Transverse colon (tissue), 4 donors: ENCODE measurements at regions not wholly inside any gene's neighbourhood (a gene's known extent, or its start where the extent isn't known, plus 50 kb on each side); places are given as distances from the start of the nearest gene placed in this dataset.

Experiments
- DNase-seq: peaks from one replicate; pipeline ENCODE4 v3.0.0-alpha.2; 2019
- H3K27ac ChIP-seq, 4 donors: fragments of 200-600 bp; sonication (generic); 2 replicates each; pipeline ENCODE4 v1.5.1; 2016 to 2018; ENCODE audit warnings: inconsistent platforms in 4 of 4
- H3K27me3 ChIP-seq: fragments of 200-600 bp; sonication (generic); 2 replicates; pipeline ENCODE4 v1.5.1; 2017; ENCODE audit warnings: inconsistent platforms
- H3K36me3 ChIP-seq, 4 donors: fragments of 200-600 bp; sonication (generic); 2 replicates each; pipeline ENCODE4 v1.5.1; 2017 to 2019; ENCODE audit warnings: inconsistent platforms in 4 of 4
- H3K4me1 ChIP-seq, 4 donors: fragments of 200-600 bp; sonication (generic); 2 replicates each; pipeline ENCODE4 v1.5.1; 2017 to 2020; ENCODE audit warnings: inconsistent platforms in 4 of 4
- H3K4me3 ChIP-seq, 4 donors: fragments of 200-600 bp; sonication (generic); 1 replicate in 1 of 4; 2 replicates in 3 of 4; pipeline versions ENCODE4 v1.5.1 to v1.6.1; 2017 to 2019; ENCODE audit warnings: inconsistent platforms in 4 of 4
- H3K9me3 ChIP-seq, 2 donors: fragments of 200-600 bp; sonication (generic); 2 replicates each; pipeline ENCODE4 v1.5.1; 2017 to 2019; ENCODE audit warnings: inconsistent platforms in 2 of 2
- EP300 ChIP-seq: sonication (generic); formaldehyde crosslinking; IDR thresholded peaks from one replicate; pipeline ENCODE4 v1.6.1; 2017; ENCODE audit warnings: antibody characterized with exemption, low read depth
- POLR2A ChIP-seq: fragments of 450-650 bp; IDR thresholded peaks from one replicate; pipeline ENCODE4 v1.6.1; 2016; ENCODE audit warnings: antibody characterized with exemption, mild to moderate bottlenecking, moderate library complexity
- POLR2AphosphoS5 ChIP-seq, 3 donors: sonication (generic); formaldehyde crosslinking; IDR thresholded peaks; one replicate each; pipeline ENCODE4 v1.6.1; 2016; ENCODE audit warnings: antibody characterized with exemption in 3 of 3
- WGBS, 2 donors: methylation state at CpG; one replicate each; pipeline ENCODE4 v1.1.5; 2018; ENCODE audit warnings: low coverage in 1 of 2; 5-methylcytosine and 5-hydroxymethylcytosine counted together
- in situ Hi-C, 4 donors: fragments of 200-750 bp; cut with MboI; loops; one replicate each; pipeline versions ENCODE4 v1.15.0 to v1.15.1; 2017; ENCODE audit warnings: low sequenced_read_pairs in 3 of 4, low pct_ligation_motif_present in 1 of 4, low pct_unique_long_range_greater_than_20kb in 1 of 4
- intact Hi-C: fragments of 100-400 bp; cut with DNase I; formaldehyde crosslinking; loops from one replicate; pipeline ENCODE4 v1.15.1; 2023; ENCODE audit warnings: low total_unique reads
- TF ChIP-seq, protein P1 (sequence below), 5 experiments: fragments of 200-600 bp in 3 of 5; fragments of 450-650 bp in 2 of 5; sonication (generic) in 3 of 5; IDR thresholded peaks; 1 replicate in 2 of 5; 2 replicates in 3 of 5; pipeline ENCODE4 v1.5.1; 2016 to 2017; ENCODE audit warnings: antibody characterized with exemption in 5 of 5, inconsistent platforms in 3 of 5, mild to moderate bottlenecking in 2 of 5, moderate library complexity in 1 of 5

- intact Hi-C loops (no loop called here), in situ Hi-C loops (no loop called here)
- TF ChIP-seq EP300 (no peak), POLR2AphosphoS5 (IDR thresholded peaks at IDR 0.05) (no peak), POLR2A (no peak)
- TF ChIP-seq, protein P1, sequence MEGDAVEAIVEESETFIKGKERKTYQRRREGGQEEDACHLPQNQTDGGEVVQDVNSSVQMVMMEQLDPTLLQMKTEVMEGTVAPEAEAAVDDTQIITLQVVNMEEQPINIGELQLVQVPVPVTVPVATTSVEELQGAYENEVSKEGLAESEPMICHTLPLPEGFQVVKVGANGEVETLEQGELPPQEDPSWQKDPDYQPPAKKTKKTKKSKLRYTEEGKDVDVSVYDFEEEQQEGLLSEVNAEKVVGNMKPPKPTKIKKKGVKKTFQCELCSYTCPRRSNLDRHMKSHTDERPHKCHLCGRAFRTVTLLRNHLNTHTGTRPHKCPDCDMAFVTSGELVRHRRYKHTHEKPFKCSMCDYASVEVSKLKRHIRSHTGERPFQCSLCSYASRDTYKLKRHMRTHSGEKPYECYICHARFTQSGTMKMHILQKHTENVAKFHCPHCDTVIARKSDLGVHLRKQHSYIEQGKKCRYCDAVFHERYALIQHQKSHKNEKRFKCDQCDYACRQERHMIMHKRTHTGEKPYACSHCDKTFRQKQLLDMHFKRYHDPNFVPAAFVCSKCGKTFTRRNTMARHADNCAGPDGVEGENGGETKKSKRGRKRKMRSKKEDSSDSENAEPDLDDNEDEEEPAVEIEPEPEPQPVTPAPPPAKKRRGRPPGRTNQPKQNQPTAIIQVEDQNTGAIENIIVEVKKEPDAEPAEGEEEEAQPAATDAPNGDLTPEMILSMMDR (IDR thresholded peaks at IDR 0.05), result no peak
- 90 to 93% methylated on average over 12 to 15 of the region's 15 CpGs for WGBS, 2 donors
- no peaks in the 10 kb centered on the region for H3K9me3 ChIP-seq
- H3K27me3 ChIP-seq, result peaks cover 3% of the 10 kb centered on the region
- H3K27ac ChIP-seq, result no peak overlapping the region
- H3K4me3 ChIP-seq, result no peak overlapping the region
- no peak for DNase-seq
- no peaks in the 10 kb centered on the region for H3K4me1 ChIP-seq
- no peaks in the 10 kb centered on the region for H3K36me3 ChIP-seq
Measured at GRCh38 chr6:170108890-170109587, 181.8 kb downstream of the DLL1 start.

- no peaks in the 10 kb centered on the region for H3K9me3 ChIP-seq
- peaks cover 3% of the 10 kb centered on the region for H3K27me3 ChIP-seq
- WGBS, 2 donors, result 89% methylated on average over 9 of the region's 9 CpGs; no CpG with 5 or more reads in 1 of the 2 donors
- TF ChIP-seq, protein P1 (IDR thresholded peaks at IDR 0.05), result no peak
- no peak for TF ChIP-seq POLR2A
- no peaks in the 10 kb centered on the region for H3K36me3 ChIP-seq
- H3K4me1 ChIP-seq, result no peaks in the 10 kb centered on the region
- intact Hi-C loops (no loop called here), in situ Hi-C loops (no loop called here)
- DNase-seq, result no peak
- H3K4me3 ChIP-seq, result no peak overlapping the region
- H3K27ac ChIP-seq, result no peak overlapping the region
Measured at GRCh38 chr6:170108456-170108855, 182.4 kb downstream of the DLL1 start.

DNA sequence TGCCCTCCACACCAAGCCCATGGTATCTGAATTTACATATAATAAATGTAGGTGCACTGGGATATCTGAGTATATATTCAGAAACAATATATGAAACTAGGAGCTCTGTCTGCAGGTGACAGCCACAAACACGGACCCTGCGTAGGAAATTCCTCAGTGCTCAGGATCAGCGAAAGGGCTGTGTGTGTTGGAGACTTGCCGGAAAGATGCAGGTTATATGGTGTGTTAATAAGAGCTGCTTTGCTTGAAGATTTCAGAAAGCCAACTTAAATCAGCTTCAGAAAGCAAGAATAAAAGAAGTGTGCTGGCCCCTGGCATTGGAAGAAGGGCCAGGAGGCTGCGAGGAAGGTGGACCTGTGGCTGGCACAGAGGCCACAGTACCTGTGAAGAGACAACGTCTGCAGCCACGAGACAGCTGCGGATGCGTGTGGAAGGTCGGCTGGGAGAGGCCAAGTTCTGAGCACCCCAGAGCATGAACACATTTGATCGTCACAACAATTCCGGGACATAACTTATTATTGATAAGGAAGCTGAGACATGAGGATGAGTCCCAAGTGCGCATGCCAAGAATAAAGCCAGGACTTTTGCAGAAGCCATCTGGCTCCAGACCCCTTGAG, 183.2 kb downstream of the DLL1 start:
- DNase-seq, result no peak
- WGBS, 2 donors, result 87 to 100% methylated on average over 4 to 13 of the region's 13 CpGs
- in situ Hi-C loops, result no loop called here

DNA sequence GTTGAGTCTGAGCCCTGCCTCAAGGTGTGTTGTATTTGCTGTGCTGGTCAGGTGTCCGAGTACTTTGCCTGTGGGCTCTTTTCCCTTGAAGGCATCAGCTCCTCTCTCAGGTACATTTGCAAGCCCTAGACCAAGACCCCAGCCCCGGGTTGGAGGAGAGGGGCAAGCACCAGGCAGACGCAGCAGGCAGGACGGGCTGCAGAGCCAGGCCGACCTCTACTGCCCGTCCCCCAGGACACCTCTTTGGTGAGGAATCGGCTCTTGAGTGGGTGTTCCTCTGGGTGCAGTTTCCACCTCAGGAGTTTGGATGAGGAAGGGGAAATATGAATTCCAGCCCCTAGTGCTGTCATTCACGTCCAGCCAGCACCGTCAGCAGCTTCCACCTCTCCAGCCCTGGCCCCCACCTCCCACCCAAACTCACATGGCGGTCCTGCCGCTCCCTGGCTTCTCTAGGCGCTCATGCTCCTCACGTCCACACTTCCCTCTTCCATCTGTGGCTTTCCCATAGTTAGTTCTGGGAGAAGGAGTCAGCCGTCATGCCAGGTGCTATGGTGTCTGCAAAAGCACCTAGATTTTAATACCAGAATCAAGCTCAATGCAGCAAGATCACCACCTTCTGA, 183.9 kb downstream of the DLL1 start:
- in situ Hi-C loops (no loop called here), intact Hi-C loops (no loop called here)
- 82% methylated on average over 14 of the region's 14 CpGs; no CpG with 5 or more reads in 1 of the 2 donors for WGBS, 2 donors
- TF ChIP-seq POLR2AphosphoS5 (IDR thresholded peaks at IDR 0.05), result no peak
- TF ChIP-seq POLR2A, result no peak
- TF ChIP-seq EP300, result no peak
- TF ChIP-seq, protein P1 (IDR thresholded peaks at IDR 0.05), result no peak
- no peak overlapping the region for H3K4me3 ChIP-seq
- no peak for DNase-seq
- peaks cover 3% of the 10 kb centered on the region for H3K27me3 ChIP-seq
- no peaks in the 10 kb centered on the region for H3K9me3 ChIP-seq
- H3K4me1 ChIP-seq, result no peaks in the 10 kb centered on the region
- no peaks in the 10 kb centered on the region for H3K36me3 ChIP-seq
- no peak overlapping the region for H3K27ac ChIP-seq

More for the DNA sequence above, 183.2 kb downstream of the DLL1 start:
- TF ChIP-seq, protein P1 (IDR thresholded peaks at IDR 0.05), result no peak
- TF ChIP-seq POLR2AphosphoS5 (IDR thresholded peaks at IDR 0.05) (no peak), POLR2A (no peak), EP300 (no peak)
- Histone ChIP-seq H3K9me3 (no peaks in the 10 kb centered on the region), H3K27ac (no peak overlapping the region), H3K27me3 (peaks cover 3% of the 10 kb centered on the region), H3K4me1 (no peaks in the 10 kb centered on the region), H3K36me3 (no peaks in the 10 kb centered on the region), H3K4me3 (no peak overlapping the region)
- intact Hi-C loops, result no loop called here
